GM21390 (cell line): ENCODE measurements at regions not wholly inside any gene's neighbourhood (a gene's known extent, or its start where the extent isn't known, plus 50 kb on each side); places are given as distances from the start of the nearest gene placed in this dataset.

Experiments used
- ATAC-seq: cut with Tn5 transposase; IDR thresholded peaks from one replicate; pipeline ENCODE4 v1.9.1; 2021; ENCODE audit not compliant: unreplicated experiment

GRCh38 chr2:66036948-66037347, 398.0 kb upstream of the MEIS1 start:
- no peak for ATAC-seq

GRCh38 chr2:66034467-66034866, 400.5 kb upstream of the MEIS1 start:
- ATAC-seq: no peak

DNA sequence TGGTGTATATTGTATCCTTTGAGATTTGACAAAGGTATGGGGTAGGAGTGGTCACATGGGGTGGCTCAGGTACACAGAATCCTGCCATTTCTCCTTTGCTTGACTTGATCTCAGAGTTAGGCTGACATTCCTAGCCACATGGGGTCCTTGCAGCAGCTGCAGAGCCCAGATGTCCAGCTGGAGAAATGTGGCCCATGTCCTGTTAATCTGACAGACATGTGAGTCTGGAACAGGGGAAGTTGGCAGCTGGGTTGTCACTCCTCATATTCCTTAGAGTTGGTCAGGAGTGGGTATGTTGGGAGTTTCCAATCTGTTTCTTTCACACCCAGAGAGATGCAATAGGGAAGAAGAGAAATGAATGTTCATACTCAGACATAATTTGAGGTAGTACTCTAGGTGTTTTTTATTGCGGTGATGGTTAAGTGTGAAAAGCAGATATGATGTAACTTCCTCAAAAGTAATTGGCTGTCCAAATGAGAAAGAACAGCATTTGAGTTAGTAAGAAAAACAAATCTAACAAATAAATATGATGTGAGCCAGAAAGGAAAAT, 402.6 kb upstream of the MEIS1 start:
- ATAC-seq: no peak

GRCh38 chr2:66031236-66031635, 403.7 kb upstream of the MEIS1 start:
- ATAC-seq: no peak

GRCh38 chr2:66030553-66030952, 404.4 kb upstream of the MEIS1 start:
- no peak for ATAC-seq

GRCh38 chr2:66024391-66024790, 410.5 kb upstream of the MEIS1 start:
- no peak for ATAC-seq

DNA sequence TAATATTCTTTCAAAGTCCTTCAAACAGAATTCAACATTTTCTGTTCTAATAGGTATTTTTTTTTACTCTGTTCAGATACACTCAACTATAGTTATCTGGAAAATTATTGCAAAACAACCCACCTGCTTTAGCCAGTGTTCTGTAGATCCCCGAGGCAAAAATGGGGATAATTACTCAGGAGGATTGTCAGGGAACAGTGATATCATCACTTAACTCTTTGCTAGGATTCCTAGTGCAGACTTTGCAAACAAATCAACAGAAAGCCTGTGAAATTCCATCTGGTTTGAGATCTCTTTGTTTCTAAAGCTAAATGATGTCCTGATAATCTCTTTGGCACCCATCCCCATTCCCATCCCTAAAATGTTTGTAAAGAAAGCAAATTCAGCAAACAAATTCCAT, 413.6 kb upstream of the MEIS1 start:
- no peak for ATAC-seq

DNA sequence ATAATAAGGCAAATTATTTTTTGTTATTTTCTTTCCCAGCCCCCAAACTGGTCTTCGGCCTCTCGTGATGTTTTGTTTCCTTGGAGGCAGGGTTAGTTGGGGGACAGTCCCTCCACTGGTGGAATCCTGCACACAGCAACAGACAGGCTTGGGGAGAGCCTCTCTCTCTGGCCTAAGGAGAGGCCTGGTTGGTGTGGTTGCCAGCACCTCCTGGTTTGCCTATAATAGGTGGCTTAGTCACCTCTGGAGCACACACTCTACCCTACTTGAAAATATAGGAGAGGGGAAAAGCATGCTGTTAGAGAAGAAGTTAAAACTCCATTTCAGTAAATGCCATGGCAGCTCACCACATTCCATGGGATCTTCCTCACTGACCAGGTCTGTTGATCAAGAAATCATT, 417.2 kb upstream of the MEIS1 start:
- no peak for ATAC-seq

DNA sequence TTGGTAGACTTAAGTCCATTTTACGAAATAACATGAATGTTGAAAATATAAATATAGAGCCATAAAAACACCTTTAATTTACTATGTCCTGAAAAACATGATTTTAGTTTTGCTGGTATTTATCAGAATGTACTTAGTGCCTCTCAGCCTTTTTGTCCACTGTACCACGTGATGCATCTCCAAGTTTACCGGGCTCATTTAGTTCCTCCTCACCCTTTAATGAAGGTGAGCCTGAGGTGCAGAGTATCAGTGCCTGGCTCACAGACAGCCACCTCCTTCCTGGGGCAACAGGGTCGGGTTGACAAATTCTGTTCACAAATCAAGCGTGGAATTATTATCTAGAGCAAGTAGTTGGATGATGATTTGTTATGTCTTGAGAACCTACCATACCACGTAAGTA, 420.5 kb upstream of the MEIS1 start:
- ATAC-seq: no peak

DNA sequence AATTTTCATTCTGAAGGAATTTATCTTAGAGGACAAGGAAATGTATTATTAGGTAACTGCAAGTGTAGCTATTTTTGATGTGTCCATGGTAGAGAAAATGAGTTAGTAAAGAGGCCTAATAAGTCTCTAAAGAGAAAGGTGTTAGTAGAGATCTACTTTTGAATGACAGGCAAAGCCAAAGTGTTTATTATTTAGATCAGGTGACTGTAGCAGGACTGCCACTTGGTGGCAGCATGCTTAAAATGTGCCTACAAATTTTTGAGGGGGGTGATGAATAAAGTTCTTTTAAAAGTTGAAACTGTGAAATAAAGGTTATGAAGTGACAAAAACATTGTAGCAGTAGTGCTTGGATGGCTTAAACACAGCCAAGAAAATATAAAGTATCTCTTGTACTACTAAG, 421.5 kb upstream of the MEIS1 start:
- ATAC-seq: no peak

DNA sequence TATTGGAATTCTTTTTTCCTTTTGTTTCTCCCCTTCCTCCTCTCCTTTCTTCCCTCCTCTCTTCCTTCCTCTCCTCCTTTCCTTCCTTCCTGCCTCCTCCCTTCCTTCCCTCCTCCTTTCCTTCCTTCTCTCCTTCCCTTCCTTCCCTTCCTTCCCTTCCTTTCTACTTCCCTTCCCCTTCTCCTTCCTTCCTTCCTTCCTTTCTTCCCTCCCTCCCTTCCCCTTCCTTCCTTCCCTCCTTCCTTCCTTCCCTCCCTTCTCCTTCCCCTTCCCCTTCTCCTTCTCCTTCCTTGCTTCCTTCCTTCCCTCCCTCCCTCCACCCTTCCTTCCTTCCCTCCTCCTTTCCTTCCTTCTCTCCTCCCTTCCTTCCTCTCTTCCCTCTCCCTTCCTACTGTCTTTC, 431.0 kb upstream of the MEIS1 start:
- no peak for ATAC-seq

DNA sequence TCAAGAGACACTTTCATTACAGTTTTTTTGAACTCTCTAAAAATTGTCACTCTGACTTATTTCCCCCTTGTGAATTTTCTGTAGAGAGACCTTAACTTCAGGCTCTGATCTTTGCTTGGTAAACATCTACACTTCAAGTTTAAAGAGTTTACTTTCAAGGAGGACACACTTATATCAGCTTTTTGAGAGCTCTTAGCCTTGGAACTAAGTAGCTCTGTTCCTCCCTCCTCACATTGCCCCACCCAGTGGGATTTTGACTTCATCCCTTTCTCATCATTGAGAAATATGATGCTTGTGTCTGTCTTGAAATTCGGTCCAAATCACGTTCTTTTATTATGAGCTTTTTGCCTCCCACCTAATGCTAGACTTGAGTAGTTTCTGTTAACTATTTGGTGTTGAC, 433.4 kb upstream of the MEIS1 start:
- no peak for ATAC-seq

DNA sequence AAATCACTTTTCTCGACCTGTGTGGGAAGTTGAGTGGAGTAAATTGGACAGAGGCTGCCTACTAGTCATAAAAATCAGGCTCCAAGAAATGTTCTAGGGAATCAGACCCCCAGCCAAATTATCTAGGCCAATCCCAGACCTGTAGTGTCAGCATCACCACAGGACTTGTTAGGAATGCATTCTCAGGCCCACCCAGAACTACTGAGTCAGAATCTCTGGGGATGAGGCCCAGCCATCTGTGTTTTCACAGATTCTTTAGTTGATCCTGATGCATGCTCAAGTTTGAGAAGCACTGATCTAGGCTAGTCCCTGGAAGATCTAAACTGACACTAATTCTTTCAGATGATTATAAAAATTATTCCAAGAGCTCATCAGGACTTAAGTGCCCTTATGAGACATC, 434.0 kb upstream of the MEIS1 start:
- no peak for ATAC-seq

GRCh38 chr2:65999796-66000195, 435.1 kb upstream of the MEIS1 start:
- ATAC-seq: no peak

- no peak for ATAC-seq
Observed at GRCh38 chr2:65999103-65999502, 435.8 kb upstream of the MEIS1 start.

GRCh38 chr2:65997961-65998360, 437.0 kb upstream of the MEIS1 start:
- no peak for ATAC-seq

DNA sequence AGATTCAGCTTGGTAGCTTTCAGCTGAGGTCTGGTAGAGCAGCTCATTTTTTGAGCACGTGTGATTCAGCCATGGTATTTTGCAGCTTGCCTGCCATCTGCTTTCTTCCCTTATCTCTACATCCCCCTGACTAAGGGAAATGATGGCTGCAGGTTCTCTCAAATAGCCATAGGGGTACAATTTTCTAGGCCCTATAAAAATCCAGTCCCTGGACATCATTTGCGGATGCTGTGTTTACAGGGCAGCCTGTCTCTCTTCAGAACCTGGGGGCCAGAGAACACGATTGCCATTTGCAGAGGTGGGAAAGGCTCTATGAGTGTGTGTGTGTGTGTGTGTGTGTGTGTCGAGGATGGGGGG, 442.7 kb upstream of the MEIS1 start:
- ATAC-seq: no peak

GRCh38 chr2:65991381-65992197, 443.3 kb upstream of the MEIS1 start:
- ATAC-seq: no peak

DNA sequence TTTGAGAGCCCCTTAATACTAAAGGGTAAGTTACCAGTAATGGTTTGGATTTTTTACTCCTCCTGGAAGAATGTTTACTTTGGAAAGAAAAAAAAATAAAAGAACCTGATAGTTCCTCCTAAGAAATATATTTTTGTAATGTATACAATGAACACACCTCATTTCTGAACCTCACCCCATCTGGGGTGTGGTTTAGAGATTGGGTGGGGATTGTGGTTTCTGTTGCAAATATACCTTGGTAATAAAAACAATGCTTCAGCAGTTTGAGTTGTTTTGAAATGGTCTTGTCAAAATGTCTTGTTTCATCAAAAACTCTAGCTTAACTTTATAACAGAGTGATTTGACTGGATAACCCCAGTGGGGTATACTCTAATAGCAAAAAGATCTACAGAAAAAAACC, 448.9 kb upstream of the MEIS1 start:
- no peak for ATAC-seq

DNA sequence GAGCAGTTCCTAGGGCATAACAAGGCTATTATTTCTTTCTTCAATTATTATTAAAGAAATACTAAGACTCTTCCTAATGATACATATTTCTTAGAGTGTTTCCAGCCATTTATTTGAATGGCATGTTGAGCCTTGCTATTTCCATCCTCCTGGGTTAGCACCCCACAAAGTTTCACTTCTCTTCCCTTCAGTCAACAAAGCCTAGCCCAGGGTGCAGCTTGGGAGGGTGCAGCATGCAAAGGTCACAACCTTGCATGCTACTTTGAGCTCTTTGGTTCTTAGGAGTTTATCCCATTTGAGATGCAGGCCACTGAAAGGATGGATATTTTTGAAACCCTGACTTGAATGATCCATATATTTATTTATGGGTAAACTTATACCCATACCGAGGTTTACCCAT, 454.4 kb upstream of the MEIS1 start:
- no peak for ATAC-seq

DNA sequence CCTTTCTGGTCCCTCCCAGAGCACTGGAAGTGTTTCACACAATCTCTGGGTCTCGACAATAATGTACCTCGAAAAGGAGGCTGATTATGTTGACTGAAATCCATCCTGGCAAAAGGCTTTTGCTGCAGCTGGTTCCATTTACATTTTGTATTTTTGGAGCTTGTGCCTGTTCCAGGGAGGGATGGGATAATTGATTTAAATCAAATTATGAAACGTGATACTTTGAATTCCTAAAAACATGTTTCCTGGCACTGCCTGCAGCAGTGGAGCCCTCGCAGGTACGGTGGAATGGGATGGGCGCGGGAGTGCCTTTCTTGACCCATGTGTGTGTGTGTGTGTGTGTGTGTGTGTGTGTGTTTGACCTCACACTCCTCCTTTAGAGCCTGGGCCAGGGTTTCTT, 455.5 kb upstream of the MEIS1 start:
- ATAC-seq: no peak

DNA sequence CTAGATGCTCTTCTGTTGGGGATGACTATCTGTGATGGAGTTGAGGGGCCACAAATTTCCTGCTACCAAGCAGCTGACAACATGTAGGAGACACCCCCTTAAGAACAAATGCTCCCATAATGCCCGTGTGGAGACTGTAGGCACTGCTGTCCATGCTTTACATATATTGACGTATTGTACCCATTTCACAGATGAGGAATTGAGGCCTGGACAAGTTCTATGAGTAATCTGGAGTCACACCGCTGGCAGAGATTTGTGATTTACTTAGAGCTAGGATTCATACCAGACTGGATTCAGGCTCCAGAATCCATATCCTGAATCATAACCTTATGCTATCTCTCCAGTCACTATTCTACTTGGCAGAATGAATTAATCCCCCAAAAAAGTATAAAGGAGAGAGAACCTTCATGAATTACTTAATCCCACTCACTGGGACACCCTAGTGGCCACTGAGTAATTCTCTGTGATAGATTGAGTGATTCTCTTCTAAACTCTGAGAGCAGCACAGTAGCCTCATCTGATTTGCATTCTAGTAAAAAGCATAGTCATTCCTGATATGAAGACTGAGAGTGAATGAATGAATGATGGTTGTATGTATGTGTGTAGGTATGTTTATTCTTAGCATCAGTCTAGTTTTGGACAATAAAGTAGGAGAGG, 460.7 kb upstream of the MEIS1 start:
- no peak for ATAC-seq

DNA sequence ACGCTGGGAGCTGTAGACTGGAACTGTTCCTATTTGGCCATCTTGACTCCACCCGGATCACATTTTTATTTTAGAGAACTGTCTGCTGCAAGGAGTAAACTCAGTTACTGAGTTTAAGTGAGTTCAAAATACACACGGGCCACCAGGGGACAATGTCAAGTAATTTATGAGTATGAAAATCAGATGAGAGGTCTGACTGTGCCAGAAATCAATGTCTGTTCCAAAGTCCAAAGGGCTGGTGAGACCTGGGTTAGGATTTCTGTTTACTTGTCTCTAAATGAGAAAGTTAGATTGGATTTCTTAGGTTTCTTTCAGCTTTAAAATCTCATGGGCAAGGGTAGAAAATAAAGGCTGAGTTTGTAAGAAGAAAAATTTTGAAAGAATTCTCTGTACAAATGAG, 465.8 kb upstream of the MEIS1 start:
- ATAC-seq: no peak
